GM12878 (cell line): ENCODE measurements at regions not wholly inside any gene's neighbourhood (a gene's known extent, or its start where the extent isn't known, plus 50 kb on each side); places are given as distances from the start of the nearest gene placed in this dataset.

ENCODE experiments used
- ATAC-seq: fragments of 200-7000 bp; cut with Tn5 transposase; 3 replicates; pipeline ENCODE4 v1.9.1; 2020; ENCODE audit warnings: mild to moderate bottlenecking, moderate library complexity
- BruUV-seq: library from RNA; stranded (reverse); fragments of 400-500 nt; replicated peaks from 2 replicates; lab custom pipeline; 2021; lab: Mats Ljungman, UMichigan
- CTCF ChIA-PET: fragments of 300-600 bp; sonication (Branson Sonifier 250); formaldehyde crosslinking; extraction: SDS; loops from one replicate; lab custom pipeline; 2021; ENCODE audit warnings: inconsistent platforms; lab: Yijun Ruan, JAX
- POLR2A ChIA-PET: fragments of 350-600 bp; formaldehyde crosslinking; extraction: SDS; loops from one replicate; lab custom pipeline; 2021; ENCODE audit warnings: inconsistent platforms; lab: Charles Lee
- RAD21 ChIA-PET: fragments of 300-600 bp; sonication (Branson Sonifier 250); formaldehyde crosslinking; loops from one replicate; lab custom pipeline; 2023; ENCODE audit warnings: antibody characterized with exemption; ENCODE audit not compliant: unreplicated experiment; lab: Charles Lee
- SMC1A ChIA-PET: fragments of 300-600 bp; sonication (Branson Sonifier 250); formaldehyde crosslinking; loops from one replicate; lab custom pipeline; 2023; ENCODE audit not compliant: unreplicated experiment, uncharacterized antibody; lab: Charles Lee
- DNase-seq: peaks from one replicate; pipeline ENCODE4 v3.0.0-alpha.2; 2011; ENCODE audit warnings: low read depth, low spot score
- FAIRE-seq: peaks from 3 replicates; lab custom pipeline; 2011; peaks lifted over from hg19 to GRCh38; lab: Jason Lieb, UNC
- H2AFZ ChIP-seq: 2 replicates; pipeline ENCODE4 v1.6.0; 2011; ENCODE audit warnings: low read depth, low read length, control low read depth; ENCODE audit not compliant: control insufficient read depth
- H3K27ac ChIP-seq: 2 replicates; pipeline ENCODE4 v1.5.1; 2011; ENCODE audit warnings: control low read depth; ENCODE audit not compliant: control insufficient read depth, insufficient read depth
- H3K27me3 ChIP-seq, 2 experiments: replicated peaks in 1 of 2; 2 replicates each; pipeline versions ENCODE4 v1.6.0 to v1.6.1; 2011; ENCODE audit warnings: low read length in 1 of 2; ENCODE audit not compliant: control insufficient read depth in 2 of 2, insufficient read depth in 2 of 2
- H3K36me3 ChIP-seq, 2 experiments: 2 replicates each; pipeline ENCODE4 v1.5.1; 2011; ENCODE audit warnings: low read length in 1 of 2; ENCODE audit not compliant: control insufficient read depth in 2 of 2, insufficient read depth in 2 of 2
- H3K4me1 ChIP-seq: 2 replicates; pipeline ENCODE4 v1.6.1; 2011; ENCODE audit warnings: mild to moderate bottlenecking, low read length, moderate library complexity, mixed read lengths; ENCODE audit not compliant: control insufficient read depth, insufficient read depth
- H3K4me2 ChIP-seq: 2 replicates; pipeline ENCODE4 v1.6.0; 2011; ENCODE audit warnings: control low read depth; ENCODE audit not compliant: control insufficient read depth, insufficient read depth
- H3K4me3 ChIP-seq: fragments of 200-600 bp; sonication (generic); 2 replicates; pipeline ENCODE4 v1.5.1; 2016
- H3K79me2 ChIP-seq: 2 replicates; pipeline ENCODE4 v1.6.0; 2011; ENCODE audit warnings: low read length; ENCODE audit not compliant: control insufficient read depth, insufficient read depth
- H3K9ac ChIP-seq: 2 replicates; pipeline ENCODE4 v1.8.0; 2011; ENCODE audit warnings: low read length, control low read depth, mixed read lengths; ENCODE audit not compliant: control insufficient read depth, insufficient read depth
- H3K9me3 ChIP-seq: replicated peaks from 3 replicates; pipeline ENCODE4 v1.5.1; 2011; ENCODE audit warnings: mild to moderate bottlenecking, low read length; ENCODE audit not compliant: control insufficient read depth, insufficient read depth
- H4K20me1 ChIP-seq: 2 replicates; pipeline ENCODE4 v1.6.0; 2011; ENCODE audit not compliant: control insufficient read depth, insufficient read depth
- CBFB ChIP-seq: IDR thresholded peaks from 2 replicates; pipeline ENCODE4 v1.6.1; 2016; ENCODE audit warnings: antibody characterized with exemption, low read depth
- CBX3 ChIP-seq: fragments of 200-600 bp; sonication (generic); IDR thresholded peaks from 2 replicates; pipeline ENCODE4 v1.6.1; 2016; ENCODE audit warnings: low read depth, borderline replicate concordance
- KAT2A ChIP-seq: conservative IDR thresholded peaks from 2 replicates; pipeline ENCODE4 v1.6.1; 2011; ENCODE audit warnings: low read depth, low read length; ENCODE audit not compliant: control insufficient read depth
- MXI1 ChIP-seq: fragments of 150-350 bp; IDR thresholded peaks from 2 replicates; pipeline ENCODE4 v1.6.1; 2011; ENCODE audit warnings: low read depth, mild to moderate bottlenecking, inconsistent platforms, low read length, improper control_type of control experiment
- NFIC ChIP-seq: IDR thresholded peaks from 2 replicates; pipeline ENCODE4 v1.6.1; 2012; ENCODE audit warnings: low read depth, mild to moderate bottlenecking, inconsistent platforms, low read length, moderate library complexity
- TAF1 ChIP-seq: IDR thresholded peaks from 2 replicates; pipeline ENCODE4 v1.6.1; 2011; ENCODE audit warnings: mild to moderate bottlenecking, low read depth, low read length, borderline replicate concordance
- ZSCAN29 ChIP-seq: fragments of 450-650 bp; IDR thresholded peaks from 2 replicates; pipeline ENCODE4 v1.6.1; 2017; ENCODE audit warnings: mild to moderate bottlenecking, moderate library complexity
- ZZZ3 ChIP-seq: IDR thresholded peaks from 2 replicates; pipeline ENCODE4 v1.6.1; 2011; ENCODE audit warnings: low read depth; ENCODE audit not compliant: control insufficient read depth, insufficient read length
- WGBS: methylation state at CpG from one replicate; pipeline ENCODE4 v1.1.6; 2016; ENCODE audit warnings: low lambda C conversion rate; ENCODE audit not compliant: insufficient replicate concordance, insufficient coverage; ENCODE audit errors: missing lambda C conversion rate; 5-methylcytosine and 5-hydroxymethylcytosine counted together
- in situ Hi-C: fragments of 300-500 bp; cut with MboI; formaldehyde crosslinking; loops from 9 replicates; pipeline ENCODE4 v1.14.3; 2018; ENCODE audit warnings: mixed read lengths
- intact Hi-C: fragments of 100-400 bp; cut with micrococcal nuclease; formaldehyde crosslinking; loops from one replicate; pipeline ENCODE4 v1.14.2; 2022; ENCODE audit not compliant: unreplicated experiment

DNA sequence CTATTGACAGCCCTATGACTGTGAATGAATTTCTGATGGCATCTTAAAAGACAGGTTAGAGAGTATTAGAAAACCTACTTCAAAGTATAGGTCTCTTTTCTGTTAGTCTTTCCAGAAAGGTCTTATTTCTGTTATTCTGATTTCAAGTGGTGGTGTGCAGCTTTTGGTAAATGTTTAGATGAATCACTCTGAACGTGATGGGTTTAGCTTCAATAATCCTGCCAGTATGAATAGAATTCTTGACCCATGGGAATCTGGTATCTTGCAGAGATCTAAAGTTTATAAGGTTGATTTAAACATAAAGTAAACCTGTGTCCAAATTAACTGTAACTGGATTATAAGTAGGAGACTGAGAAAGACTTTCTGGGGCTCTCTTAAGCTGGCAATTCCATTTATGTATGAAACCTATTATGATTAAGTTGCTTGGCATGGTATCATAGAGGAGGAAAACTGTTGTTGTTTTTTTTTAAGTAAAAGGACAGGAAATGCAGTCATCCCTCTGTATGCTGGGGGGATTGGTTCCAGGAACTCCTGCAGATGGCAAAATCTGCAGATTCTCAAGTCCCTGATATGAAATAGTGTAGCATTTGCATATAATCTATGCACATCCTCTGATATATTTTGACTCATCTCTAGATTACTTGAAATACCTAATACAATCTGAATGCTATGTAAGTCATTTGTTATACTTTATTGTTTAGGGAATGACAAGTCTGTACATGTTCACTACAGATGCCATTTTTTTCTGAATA, 77.0 kb upstream of the ADAMTS19 start (continued):
- no peak for TF ChIP-seq CBX3

DNA sequence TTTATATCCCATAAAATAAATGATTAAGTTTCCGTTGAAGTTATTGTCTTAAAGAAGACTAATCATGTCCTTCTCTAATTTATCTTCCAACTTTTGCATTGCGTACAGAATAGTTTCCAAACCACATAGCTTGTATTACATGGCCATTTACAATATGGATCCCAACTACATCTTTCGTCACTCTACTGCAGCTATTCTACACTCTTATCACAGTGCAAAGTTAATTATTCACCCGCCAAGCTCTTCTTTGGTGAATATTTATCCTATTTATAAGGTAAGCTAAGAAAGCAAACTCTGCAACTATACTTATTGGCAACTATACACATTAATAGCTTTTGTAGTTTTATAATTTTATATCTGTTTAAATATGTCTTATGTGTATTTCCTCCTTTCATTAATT, 75.9 kb upstream of the ADAMTS19 start:
- no peak overlapping the region for H3K4me2 ChIP-seq
- H3K79me2 ChIP-seq = no peaks in the 10 kb centered on the region
- ChIA-PET POLR2A (no interaction called here), RAD21 (no interaction called here), SMC1A (interaction anchor here (1.1 kb wide), 1 partner anchor 11 kb away, joined by 3 read pairs; no protein-coding TSS in a partner anchor), CTCF (interaction anchor here (1.2 kb wide), 1 partner anchor 322 kb away, joined by 4 read pairs; no protein-coding TSS in a partner anchor)
- intact Hi-C loops = no loop called here
- no peak overlapping the region for H2AFZ ChIP-seq
- DNase-seq (no peak), FAIRE-seq (no peak), ATAC-seq (no peak)
- BruUV-seq = no TSS peak
- H3K4me3 ChIP-seq = no peak overlapping the region
- in situ Hi-C loops = no loop called here
- 43% methylated on average over 4 of the region's 4 CpGs for WGBS
- H3K9me3 ChIP-seq = no peaks in the 10 kb centered on the region
- no peaks in the 10 kb centered on the region for H3K4me1 ChIP-seq
- no peaks in the 10 kb centered on the region for H4K20me1 ChIP-seq
- no peak overlapping the region for H3K27ac ChIP-seq
- no peak overlapping the region for H3K9ac ChIP-seq
- no peak for TF ChIP-seq KAT2A
- no peak for TF ChIP-seq CBFB
- TF ChIP-seq TAF1 = no peak
- no peak for TF ChIP-seq ZSCAN29
- no peak for TF ChIP-seq NFIC
- TF ChIP-seq ZZZ3 = no peak
- TF ChIP-seq MXI1 = no peak
- H3K27me3 ChIP-seq = no peaks in the 10 kb centered on the region
- H3K36me3 ChIP-seq = no peaks in the 10 kb centered on the region
